Stimulated activated CD4-positive, alpha-beta T cell treated with anti-CD3 and anti-CD28 coated beads, Interleukin-15, amount 100 ng/mL, for 48 hours (primary cell): ENCODE measurements at regions not wholly inside any gene's neighbourhood (a gene's known extent, or its start where the extent isn't known, plus 50 kb on each side); places are given as distances from the start of the nearest gene placed in this dataset.

ENCODE experiments used
- DNase-seq, 2 donors: peaks; one replicate each; pipeline ENCODE4 v3.0.0-alpha.2; 2020; ENCODE audit warnings: low read depth in 2 of 2

GRCh38 chr1:208782186-208782585 is 538.0 kb upstream of the PLXNA2 start:
- DNase-seq, result no peak

- no peak for DNase-seq
Observed at GRCh38 chr1:208785629-208786028, 541.4 kb upstream of the PLXNA2 start.

GRCh38 chr1:208787219-208787618 is 543.0 kb upstream of the PLXNA2 start:
- no peak for DNase-seq

GRCh38 chr1:208788013-208788540 is 543.9 kb upstream of the PLXNA2 start:
- DNase-seq, result no peak

GRCh38 chr1:208791456-208791855 is 547.3 kb upstream of the PLXNA2 start:
- no peak for DNase-seq

GRCh38 chr1:208793861-208794345 is 549.7 kb upstream of the PLXNA2 start:
- DNase-seq, result no peak

GRCh38 chr1:208799186-208799585 is 555.0 kb upstream of the PLXNA2 start:
- no peak for DNase-seq

GRCh38 chr1:208803011-208803811 is 559.0 kb upstream of the PLXNA2 start:
- DNase-seq, result no peak

- no peak for DNase-seq
Observed at GRCh38 chr1:208807446-208808127, 563.4 kb upstream of the PLXNA2 start.

- no peak for DNase-seq
Observed at GRCh38 chr1:208808301-208808700, 564.1 kb upstream of the PLXNA2 start.

- no peak for DNase-seq
Observed at GRCh38 chr1:208809876-208810275, 565.7 kb upstream of the PLXNA2 start.

GRCh38 chr1:208818770-208819445 is 574.7 kb upstream of the PLXNA2 start:
- no peak for DNase-seq

GRCh38 chr1:208820580-208821212 is 576.5 kb upstream of the PLXNA2 start:
- DNase-seq, result no peak

GRCh38 chr1:208821939-208822338 is 577.8 kb upstream of the PLXNA2 start:
- no peak for DNase-seq

GRCh38 chr1:208825300-208825699 is 581.1 kb upstream of the PLXNA2 start:
- no peak for DNase-seq

GRCh38 chr1:208829595-208829994 is 585.4 kb upstream of the PLXNA2 start:
- DNase-seq, result no peak

- DNase-seq, result no peak
Observed at GRCh38 chr1:208834381-208835096, 590.4 kb upstream of the PLXNA2 start.

GRCh38 chr1:208835097-208835463 is 590.9 kb upstream of the PLXNA2 start:
- DNase-seq, result no peak

GRCh38 chr1:208835781-208836180 is 591.6 kb upstream of the PLXNA2 start:
- no peak for DNase-seq

- no peak for DNase-seq
Observed at GRCh38 chr1:208837242-208837641, 593.1 kb upstream of the PLXNA2 start.

GRCh38 chr1:208841436-208841835 is 597.3 kb upstream of the PLXNA2 start:
- no peak for DNase-seq
